Heart left ventricle (tissue), 13 donors: ENCODE measurements at regions not wholly inside any gene's neighbourhood (a gene's known extent, or its start where the extent isn't known, plus 50 kb on each side); places are given as distances from the start of the nearest gene placed in this dataset.

Experiments
- POLR2A ChIP-seq, 2 donors: fragments of 450-650 bp; IDR thresholded peaks; one replicate each; pipeline ENCODE4 v1.6.1; 2017; ENCODE audit warnings: antibody characterized with exemption in 2 of 2, mild to moderate bottlenecking in 2 of 2, moderate library complexity in 2 of 2
- TF ChIP-seq, protein P1 (sequence below), 12 donors: fragments of 200-600 bp; sonication (generic) in 4 of 12; IDR thresholded peaks; one replicate each; pipeline versions ENCODE4 v1.5.0 to v1.8.0; 2018 to 2022; ENCODE audit warnings: antibody characterized with exemption in 12 of 12, mild to moderate bottlenecking in 5 of 12
- donor health status: ischemic (EF 13 %, LVEDD 7.1; RV severe dilation, severe dysfunction).
- donor health status: DM: no; HTN: yes; CAD: no.
- donor health status: DM: no; HTN: no; CAD: no.
- donor health status: ischemic (EF 25% LVEDD 6.9; RV normal size, moderate dysfunction).
- donor health status: ischemic (EF 25% LVEDD 5.7; RV mildly dilated, moderate dysfunction).
- donor health status: ischemic (EF 35%, LVEDD 5.7; RV mildly dilated, moderate dysfunction).
- donor health status: nonischemic (EF 11% LVEDD 7.7; RV severe dilation, severe dysfunction).
- donor health status: DM: yes; HTN: yes; CAD: no.
- donor health status: PGD.
- donor health status: ischemic (EF 29% LVEDD 5.4; RV normal size, mild dysfunction).
- donor health status: nonischemic (EF 23%, LVEDD 6.1; RV moderate dilation, normal function).

DNA sequence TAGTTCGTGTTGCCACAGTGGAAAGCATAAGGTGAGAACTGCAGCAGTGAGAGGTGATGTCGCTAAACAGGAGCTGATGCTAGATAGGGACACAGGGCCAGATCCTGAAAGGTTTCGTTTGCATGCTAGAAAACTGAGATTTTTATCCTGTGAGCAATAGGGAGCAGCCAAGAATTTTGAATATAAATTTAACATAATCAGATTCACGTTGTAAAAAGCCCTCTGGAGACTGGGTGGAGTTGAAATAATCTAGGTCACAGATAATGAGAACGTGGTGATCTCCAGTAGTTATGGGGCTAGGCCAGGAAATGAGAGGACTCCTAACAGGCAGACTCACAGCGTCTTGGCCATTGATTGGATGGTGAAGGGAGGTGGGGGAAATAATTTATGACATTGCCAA, 92.1 kb upstream of the IMMP2L start:
- TF ChIP-seq POLR2A (IDR thresholded peaks at IDR 0.05), result no peak
- TF ChIP-seq, protein P1, sequence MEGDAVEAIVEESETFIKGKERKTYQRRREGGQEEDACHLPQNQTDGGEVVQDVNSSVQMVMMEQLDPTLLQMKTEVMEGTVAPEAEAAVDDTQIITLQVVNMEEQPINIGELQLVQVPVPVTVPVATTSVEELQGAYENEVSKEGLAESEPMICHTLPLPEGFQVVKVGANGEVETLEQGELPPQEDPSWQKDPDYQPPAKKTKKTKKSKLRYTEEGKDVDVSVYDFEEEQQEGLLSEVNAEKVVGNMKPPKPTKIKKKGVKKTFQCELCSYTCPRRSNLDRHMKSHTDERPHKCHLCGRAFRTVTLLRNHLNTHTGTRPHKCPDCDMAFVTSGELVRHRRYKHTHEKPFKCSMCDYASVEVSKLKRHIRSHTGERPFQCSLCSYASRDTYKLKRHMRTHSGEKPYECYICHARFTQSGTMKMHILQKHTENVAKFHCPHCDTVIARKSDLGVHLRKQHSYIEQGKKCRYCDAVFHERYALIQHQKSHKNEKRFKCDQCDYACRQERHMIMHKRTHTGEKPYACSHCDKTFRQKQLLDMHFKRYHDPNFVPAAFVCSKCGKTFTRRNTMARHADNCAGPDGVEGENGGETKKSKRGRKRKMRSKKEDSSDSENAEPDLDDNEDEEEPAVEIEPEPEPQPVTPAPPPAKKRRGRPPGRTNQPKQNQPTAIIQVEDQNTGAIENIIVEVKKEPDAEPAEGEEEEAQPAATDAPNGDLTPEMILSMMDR (IDR thresholded peaks at IDR 0.05), result no peak
